Right hindlimb (tissue), 1 donor: ENCODE measurements at regions not wholly inside any gene's neighbourhood (a gene's known extent, or its start where the extent isn't known, plus 50 kb on each side); places are given as distances from the start of the nearest gene placed in this dataset.
A peak's percentile ranks its signal among the peaks of the same experiment; 100 is the strongest.

Source experiments
- DNase-seq: peaks from one replicate; pipeline ENCODE4 v3.0.0-alpha.2; 2018

- DNase-seq: no peak
These were observed 119.6 kb downstream of the MTX2 start for GRCh38 chr2:176388861-176389260.

GRCh38 chr2:176390276-176391147, 121.3 kb downstream of the MTX2 start:
- no peak for DNase-seq

GRCh38 chr2:176391148-176391419, 121.8 kb downstream of the MTX2 start:
- DNase-seq: no peak

- no peak for DNase-seq
These were observed 123.0 kb downstream of the MTX2 start for GRCh38 chr2:176392249-176392648.

- no peak for DNase-seq
These were observed 123.6 kb downstream of the MTX2 start for GRCh38 chr2:176392744-176393414.

- DNase-seq: no peak
These were observed 126.1 kb downstream of the MTX2 start for GRCh38 chr2:176395273-176395854.

- DNase-seq: no peak
These were observed 129.2 kb downstream of the MTX2 start for GRCh38 chr2:176398243-176399073.

- DNase-seq: no peak
These were observed 129.9 kb downstream of the MTX2 start for GRCh38 chr2:176399074-176399598.

GRCh38 chr2:176405477-176405876, 136.2 kb downstream of the MTX2 start:
- DNase-seq: no peak

GRCh38 chr2:176407706-176408105, 138.5 kb downstream of the MTX2 start:
- DNase-seq: no peak

GRCh38 chr2:176409671-176410070, 140.4 kb downstream of the MTX2 start:
- no peak for DNase-seq

GRCh38 chr2:176412136-176412535, 142.9 kb downstream of the MTX2 start:
- DNase-seq: no peak

- no peak for DNase-seq
These were observed 144.5 kb downstream of the MTX2 start for GRCh38 chr2:176413786-176414185.

GRCh38 chr2:176414641-176415040, 145.4 kb downstream of the MTX2 start:
- DNase-seq: no peak

GRCh38 chr2:176415174-176415895, 146.1 kb downstream of the MTX2 start:
- no peak for DNase-seq

GRCh38 chr2:176415937-176416499, 146.8 kb downstream of the MTX2 start:
- DNase-seq: peak; percentile 27

- DNase-seq: no peak
These were observed 149.5 kb downstream of the MTX2 start for GRCh38 chr2:176418768-176419167.

- DNase-seq: no peak
These were observed 150.4 kb downstream of the MTX2 start for GRCh38 chr2:176419591-176420071.

- DNase-seq: no peak
These were observed 152.2 kb downstream of the MTX2 start for GRCh38 chr2:176421297-176422050.

GRCh38 chr2:176423819-176424218, 154.6 kb downstream of the MTX2 start:
- no peak for DNase-seq

- no peak for DNase-seq
These were observed 155.5 kb downstream of the MTX2 start for GRCh38 chr2:176424746-176425145.
